Left kidney (tissue), 1 donor: ENCODE measurements at regions not wholly inside any gene's neighbourhood (a gene's known extent, or its start where the extent isn't known, plus 50 kb on each side); places are given as distances from the start of the nearest gene placed in this dataset.

ENCODE experiments used
- DNase-seq: peaks from one replicate; pipeline ENCODE4 v3.0.0-alpha.2; 2013

DNA sequence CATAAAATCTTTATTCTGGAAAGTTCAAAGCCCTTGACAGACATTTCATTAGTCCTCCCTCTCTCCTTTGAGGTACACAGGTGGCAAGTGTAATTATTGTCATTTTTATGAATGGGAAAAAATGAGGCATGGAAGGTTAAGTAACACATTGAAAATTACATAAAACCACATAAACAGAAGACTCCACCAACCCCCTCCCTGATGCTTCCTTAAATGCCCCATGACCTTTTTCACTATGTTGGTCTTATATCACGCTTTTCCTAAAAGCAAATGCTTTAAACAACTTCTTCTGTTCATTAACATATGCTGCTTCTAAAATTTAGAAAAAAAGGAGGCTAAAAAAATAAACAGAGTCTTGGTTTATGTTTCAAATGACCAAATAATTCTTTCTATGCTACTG is 648.4 kb downstream of the PTPRC start:
- DNase-seq, result no peak

DNA sequence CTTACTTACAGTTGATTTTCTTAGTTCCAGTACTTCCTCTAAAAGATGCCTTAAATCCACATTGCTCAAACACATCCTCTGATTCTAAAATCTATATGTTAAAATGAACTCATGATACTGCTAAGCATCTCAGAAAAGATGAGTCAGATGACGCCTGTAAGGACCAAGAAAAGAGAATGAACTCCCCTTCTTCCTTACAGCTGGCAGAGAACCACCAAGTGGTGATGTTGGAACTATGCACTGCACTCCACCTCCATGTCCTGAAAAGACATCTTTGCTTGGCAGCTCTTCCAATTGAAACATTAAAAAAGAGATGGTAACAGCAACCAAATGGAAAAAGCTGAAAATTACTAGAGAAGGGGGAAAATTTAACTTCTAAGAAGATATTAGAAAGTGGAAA is 648.8 kb downstream of the PTPRC start:
- DNase-seq, result no peak

DNA sequence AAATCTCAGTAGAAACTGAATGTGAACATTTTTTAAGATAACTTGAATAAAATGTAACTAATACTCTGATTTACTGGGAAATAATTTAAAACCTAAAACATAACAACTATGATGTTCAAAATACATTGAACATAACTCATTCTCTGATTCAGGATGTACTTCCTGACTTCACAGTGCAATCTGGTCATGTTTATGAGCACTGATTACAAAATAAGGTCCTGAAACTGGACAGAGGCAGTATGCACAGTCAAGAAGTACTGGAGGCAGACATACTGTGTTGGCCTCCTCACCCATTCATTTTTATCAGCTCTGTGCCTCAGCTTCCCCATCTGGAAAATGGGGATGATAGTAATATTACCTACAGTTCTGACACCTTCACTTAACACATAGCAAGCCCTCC is 651.3 kb downstream of the PTPRC start:
- no peak for DNase-seq

DNA sequence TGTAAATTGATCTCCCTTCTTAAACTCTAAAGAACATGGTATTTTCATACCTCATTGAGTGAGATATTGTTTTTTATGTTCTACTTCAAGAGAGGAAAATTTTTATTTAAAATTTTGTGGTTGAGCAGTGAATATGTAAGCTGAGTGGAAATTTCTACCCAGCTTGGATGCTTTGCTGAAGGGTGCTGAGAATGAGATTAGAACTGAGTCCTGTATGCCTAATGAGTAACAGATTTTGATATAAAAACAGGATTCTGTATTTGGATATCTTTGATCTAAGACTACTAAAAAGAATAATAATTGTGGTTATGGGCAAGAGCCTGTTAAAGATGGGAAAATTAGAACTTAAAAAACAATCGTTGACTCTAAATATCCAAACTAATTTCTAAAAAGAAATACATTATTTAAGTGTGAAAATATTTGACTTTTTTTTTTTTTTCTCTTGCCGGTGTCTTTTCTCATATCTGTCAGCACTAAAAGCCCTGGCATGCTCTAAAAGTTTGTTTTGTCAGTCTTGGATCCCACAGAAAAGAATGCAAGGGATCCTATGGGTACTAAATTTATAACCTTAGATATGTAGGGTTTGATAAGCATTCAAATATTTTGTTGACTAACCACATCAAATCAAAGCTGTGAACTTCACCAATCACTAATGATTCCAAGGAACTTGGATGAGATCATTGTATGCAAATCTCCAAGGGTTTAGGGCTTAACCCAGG is 652.3 kb downstream of the PTPRC start:
- DNase-seq, result no peak

DNA sequence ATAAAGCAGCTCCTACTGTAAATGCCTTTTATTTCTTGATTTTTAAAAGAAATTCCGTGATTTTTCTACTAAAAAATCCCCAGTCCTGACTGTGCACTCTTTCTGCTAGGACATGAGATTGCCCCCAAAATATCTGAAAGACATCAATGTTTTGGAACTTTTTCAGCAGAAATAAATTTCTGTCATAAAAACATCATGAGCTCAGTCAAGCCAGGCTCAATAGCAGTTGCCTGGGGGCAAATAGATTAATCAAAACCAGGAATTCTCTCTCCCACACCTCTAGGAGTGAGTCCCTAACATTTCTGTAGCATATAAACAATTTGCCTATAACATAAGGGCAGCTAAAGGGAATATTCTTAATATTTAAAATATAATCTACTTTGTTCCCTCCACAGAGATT is 654.1 kb downstream of the PTPRC start:
- no peak for DNase-seq

DNA sequence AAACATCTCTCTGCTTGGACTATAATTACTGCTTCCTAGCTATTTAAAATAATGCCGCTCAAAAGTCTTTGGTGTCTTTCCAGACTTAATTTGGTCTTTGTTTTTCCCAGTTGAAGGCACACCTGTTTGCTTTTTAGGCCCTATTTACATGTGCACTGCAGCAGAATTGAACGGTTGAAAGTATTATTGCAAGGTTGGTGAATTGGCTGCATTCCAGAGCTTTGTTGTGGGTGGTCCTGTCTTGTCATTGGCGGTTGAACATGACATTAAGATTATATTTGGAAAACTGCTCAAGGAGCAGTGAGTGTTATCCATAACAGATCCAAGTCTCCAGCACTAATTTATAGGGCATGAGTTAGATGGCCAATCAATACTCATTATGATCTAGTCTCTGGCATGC is 656.3 kb downstream of the PTPRC start:
- DNase-seq, result no peak

DNA sequence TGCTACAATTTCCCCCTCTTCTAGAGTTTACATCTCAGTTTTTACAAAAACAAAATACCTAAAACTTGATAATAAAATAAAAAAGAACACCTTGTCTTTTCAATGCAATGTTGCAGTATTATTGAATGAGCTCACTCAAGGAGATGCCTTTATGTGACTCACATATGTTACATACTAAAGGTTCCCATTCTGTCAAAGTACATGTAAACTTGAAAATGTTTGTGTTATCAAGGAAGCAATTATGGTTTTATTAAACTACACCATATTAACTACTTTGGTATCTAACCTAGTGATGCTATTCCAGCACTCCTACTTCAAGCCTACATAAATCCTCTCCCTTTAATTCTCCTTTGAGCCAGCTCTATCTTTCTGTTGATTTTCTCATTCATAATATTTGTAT is 658.3 kb downstream of the PTPRC start:
- DNase-seq, result no peak

DNA sequence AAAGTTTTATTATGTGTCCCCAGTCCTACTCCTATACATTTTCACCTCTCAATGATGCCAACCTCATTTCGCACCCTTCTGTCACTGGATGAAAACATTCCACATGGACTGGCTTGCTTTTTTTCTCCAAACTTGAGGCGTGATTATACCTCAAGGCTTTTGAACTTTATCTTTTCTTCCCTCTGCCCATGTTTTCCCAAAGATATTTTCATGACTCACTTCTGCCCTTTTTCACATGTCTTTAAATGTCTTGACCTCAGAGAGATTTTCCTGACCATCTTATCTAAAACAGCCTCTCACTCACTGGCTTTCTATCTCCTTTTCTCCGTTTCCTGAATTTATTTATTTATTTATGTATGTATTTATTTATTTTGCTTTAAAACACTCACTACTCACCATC is 659.0 kb downstream of the PTPRC start:
- no peak for DNase-seq

DNA sequence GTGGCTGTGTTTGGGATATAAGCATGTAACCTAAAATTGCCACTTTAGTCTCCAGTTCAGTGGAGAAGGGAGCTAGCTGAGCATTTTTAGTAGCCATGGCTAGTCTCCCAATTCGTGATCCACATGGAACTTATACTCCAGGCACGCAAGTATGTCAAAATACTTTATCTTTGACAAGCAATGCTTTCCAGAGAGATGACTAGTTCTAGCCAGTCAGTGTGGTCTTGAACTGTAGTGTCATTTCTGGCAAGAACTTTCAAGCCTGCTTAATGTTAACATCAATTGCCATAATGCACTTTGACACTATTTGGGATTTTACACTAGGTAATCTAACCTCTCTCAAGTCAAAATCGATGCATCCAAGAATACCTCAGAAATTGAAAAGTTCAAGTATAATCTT is 660.0 kb downstream of the PTPRC start:
- no peak for DNase-seq

DNA sequence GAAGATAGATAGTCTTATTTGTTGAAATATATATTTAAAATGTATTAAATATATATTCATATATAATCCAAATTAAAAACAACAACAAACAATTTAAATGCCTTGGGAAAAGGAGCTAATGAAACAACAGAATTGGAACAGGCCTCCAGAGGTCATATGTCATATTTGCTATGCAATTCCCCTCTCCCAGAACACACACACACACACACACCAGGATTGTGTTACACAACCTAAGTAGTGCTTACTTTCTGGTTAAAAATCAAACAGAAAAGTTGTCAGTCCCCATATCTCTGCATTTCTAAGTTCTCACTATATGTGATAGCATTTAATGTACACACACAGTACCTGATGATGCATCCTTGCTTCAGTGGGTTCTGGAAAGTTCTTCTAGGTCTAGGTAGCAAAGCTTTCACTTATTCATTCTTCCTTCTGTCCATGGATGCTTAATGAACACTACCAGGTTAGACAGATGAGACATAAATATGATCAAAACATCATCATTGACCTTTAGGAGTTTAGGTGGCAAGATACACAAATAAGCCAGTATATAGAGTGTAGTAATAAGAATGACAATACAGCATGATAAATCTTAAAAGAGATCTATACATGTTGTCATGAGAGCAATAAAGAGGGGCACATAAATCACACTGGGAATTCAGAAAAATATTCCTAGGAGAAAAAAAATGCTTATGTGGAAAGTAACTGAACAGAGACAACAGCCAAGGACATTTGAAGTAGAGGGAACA is 662.8 kb downstream of the PTPRC start:
- DNase-seq, result no peak

DNA sequence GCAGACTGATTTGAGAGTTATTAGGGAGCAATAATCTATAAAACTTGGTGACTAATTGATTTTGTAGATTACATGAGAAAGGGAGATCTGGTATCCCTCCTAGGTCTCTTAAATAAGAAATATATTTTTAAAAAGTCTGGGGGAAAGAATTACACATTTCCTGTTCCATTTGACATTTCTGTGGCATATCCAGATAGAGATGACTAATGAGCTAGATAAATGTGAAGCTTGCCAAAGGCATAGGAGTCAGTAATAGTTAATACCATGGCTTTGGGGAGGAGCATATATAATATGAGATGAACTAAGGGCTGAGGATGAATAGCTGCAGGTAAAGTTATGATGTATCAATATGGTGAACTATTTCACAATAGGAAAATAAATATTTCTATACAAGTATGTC is 663.7 kb downstream of the PTPRC start:
- DNase-seq, result no peak

DNA sequence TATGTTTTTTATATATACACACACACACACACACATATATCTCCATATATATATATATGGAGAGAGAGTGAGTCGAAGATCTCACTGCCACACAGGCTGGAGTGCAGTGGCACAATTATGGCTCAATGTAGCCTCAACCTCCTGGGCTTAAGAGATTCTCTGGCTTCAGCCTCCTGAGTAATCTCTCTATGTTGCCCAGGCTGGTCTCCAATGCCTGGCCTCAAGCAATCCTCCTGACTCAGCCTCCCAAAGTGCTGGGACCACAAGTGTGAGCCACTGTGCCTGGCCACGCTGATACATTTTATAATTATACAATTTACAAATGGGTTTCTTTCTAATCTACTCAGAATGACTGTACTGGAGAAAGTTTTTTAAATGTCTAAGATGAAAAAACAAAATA is 664.2 kb downstream of the PTPRC start:
- no peak for DNase-seq

DNA sequence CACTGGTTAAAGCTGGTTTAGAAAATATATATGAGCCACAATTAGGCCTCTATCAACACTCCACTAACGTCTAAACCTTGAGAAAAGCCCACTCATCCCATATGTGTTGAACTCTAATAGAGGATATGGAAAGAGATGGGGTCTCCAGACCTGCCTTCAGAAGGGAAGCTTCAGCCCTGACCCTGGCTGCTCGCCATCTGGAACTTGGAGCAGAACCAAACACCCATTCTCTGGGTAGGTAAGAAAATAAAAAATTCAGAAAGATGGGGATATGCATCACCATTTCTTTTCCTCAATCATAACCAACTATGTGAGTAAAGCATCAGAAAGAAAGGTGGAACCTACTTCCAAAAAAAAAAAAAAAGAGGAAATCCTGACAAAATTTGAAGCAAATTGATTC is 666.2 kb downstream of the PTPRC start:
- DNase-seq, result no peak

DNA sequence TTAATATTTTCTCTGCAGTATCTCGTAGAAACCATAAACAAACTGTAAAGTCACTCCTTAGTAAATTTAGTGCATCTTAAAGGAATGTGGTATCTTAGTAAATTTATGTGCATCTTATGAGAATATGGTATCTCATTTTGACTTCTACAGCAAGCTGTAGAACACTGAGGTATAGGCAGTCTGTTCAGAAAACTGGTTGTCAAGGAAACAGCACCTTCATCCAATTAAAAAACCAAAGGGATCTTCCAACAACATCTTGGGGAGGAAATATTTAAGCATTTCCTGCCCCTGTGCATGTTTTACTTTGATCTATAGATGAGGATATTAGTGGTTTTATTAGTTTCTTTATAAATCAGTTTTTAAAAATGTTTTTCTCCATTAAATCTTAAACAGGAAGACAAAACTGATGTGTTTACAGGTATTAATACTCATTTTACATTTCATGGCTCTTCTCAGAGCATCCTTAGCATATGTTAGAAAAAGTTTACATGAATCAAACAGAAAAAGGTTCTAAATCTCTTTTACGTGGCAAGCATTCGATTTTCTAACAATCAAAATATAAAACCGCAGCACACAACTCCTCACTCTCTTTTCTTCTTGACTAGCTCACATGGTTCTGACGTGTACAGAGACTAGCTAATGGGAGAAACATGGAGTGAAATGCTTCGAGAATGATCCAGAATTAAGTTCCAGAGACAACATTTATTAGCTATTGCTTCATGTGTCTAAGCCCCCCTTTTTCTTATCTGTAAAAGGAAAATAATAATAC is 668.8 kb downstream of the PTPRC start:
- DNase-seq, result no peak

DNA sequence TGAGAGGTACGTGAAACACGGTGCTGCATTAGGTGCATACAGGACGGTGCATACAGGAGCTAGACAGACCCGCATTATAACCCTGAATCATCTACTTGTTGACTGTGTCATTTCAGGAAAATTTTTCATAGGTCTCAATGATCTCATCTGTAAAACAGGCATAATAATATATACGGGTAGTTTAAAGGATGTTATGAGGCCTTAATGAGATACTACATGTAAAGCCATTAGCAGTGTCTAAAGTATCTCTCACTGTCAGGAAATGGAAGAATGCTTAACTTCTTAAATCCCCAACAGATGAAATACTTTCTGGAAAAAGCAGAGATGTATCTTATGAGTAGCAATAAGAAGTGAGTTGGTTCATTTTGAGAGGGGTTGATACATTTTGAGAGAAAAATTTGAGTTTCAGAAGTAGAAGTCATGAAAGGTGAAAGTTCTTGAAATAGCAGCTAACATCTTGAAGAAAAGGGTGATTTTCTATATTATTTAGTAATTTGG is 669.6 kb downstream of the PTPRC start:
- no peak for DNase-seq

DNA sequence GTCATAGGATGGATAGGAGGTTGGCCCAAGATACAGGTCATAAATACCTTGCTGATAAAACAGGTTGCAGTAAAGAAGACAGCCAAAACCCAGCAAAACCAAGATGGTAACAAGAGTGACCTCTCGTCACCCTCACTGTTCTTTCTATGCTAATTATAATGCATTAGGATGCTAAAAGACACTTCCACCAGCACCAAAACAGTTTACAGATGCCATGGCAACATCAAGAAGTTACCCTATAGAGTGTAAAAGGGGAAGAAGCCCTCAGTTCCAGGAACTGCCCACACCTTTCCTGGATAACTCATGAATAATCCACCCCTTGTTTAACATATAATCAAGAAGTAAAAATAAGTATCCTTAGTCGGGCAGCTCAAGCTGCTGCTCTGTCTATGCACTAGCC is 671.9 kb downstream of the PTPRC start:
- no peak for DNase-seq

DNA sequence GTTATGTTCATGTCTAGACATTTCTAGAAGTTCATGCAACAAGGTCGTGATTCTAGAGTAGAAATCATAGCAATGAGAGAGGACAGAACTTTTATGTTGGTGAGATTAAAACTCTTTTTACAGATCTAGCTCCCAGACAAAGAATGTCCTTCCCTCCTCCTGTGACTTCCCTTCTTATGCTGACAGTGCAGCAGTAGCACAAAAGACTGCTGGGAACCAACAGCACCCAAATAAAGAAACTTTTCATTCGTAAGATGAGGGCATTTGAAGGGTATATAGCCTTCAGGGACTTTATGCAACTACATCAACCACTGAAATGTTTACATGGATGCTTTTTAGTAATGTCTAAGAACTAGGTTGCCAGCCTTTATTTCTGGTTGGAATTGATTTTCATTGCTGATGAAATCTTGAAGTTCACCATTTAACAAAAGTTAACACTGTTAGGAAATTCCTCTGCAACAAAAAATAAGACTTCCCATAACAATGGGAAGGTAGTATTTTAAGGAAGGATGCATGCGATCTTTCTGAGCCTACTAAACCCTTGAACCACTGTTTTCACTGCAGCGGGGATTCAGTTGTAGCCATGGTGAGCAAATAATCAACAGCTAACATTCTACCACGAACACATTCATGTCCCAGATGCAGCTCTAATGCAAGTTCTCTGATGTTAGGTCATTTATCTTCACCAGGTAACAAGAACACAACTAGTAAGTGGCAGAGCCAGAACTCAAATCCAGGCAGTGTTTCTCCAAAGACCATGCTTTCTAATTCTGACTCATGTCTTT is 672.8 kb downstream of the PTPRC start:
- DNase-seq, result no peak

DNA sequence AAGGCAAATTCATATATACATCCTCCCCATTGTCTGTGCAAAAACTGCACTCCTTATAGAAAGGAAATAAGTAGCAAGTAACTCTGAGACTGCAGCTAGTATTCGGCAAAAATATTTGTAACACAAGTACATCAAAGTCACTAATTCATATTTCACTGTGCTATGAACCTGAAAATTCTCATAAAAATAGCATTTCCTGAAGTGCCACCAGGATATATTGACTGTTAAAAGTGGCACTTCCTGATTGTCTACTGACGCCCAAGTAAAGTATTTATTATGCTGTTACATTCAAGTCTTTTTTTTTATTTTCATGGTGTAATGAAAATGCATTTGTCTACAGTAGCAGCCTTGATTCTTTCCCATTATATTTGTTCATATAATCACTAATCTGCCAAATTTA is 673.8 kb downstream of the PTPRC start:
- no peak for DNase-seq

DNA sequence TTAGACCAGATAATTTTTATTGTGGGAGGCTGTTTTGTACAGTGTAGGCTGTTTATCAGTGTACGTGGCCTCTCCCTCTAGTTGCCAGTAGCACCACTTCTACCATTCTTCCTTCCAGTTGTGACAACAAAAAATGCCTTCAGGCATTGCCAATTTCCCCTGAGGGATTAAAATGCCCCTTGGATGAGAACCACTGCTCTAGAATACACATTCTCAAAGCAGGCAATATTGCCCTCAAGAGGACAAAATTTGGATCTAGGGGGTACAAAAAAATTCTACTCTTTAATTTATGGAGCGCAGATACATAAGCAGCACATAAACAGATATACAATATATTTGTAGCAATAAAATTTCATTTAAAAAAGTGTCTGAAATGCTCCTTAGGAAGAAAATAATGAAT is 674.6 kb downstream of the PTPRC start:
- no peak for DNase-seq

DNA sequence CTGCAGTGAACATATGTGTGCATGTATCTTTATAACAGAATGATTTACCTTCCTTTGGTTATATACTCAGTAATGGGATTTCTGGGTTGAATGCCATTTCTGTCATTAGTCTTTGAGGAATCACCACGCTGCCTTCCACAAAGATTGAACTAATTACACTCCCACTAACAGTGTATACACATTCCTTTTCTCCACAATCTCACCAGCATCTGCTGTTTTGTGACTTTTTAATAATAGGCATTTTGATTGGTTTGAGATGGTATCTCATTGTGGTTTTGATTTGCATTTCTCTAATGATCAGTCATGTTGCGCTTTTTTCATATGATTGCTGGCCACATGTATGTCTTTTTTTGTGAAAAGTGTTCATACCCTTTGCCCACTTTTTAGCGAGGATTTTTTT is 680.5 kb downstream of the PTPRC start:
- no peak for DNase-seq

DNA sequence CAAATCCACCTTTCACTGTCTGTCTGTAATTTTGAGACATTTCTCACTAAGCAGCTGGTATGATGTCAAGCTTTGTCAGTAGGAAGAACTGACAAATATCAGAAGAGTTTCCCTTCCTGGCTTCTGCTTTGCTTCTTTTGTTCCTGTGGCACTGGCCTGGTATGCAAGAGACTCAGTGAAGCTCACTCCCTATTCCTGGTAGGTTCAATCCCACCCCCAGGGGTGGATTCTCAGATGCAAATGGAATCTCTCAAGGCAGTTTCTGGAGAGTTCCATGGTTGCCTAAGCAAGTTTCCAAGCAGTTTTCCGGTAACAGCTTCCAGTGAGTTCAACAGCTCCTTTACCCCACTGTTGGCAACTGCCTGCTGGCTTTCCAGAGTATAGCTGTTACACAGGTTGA is 683.4 kb downstream of the PTPRC start:
- DNase-seq, result no peak

DNA sequence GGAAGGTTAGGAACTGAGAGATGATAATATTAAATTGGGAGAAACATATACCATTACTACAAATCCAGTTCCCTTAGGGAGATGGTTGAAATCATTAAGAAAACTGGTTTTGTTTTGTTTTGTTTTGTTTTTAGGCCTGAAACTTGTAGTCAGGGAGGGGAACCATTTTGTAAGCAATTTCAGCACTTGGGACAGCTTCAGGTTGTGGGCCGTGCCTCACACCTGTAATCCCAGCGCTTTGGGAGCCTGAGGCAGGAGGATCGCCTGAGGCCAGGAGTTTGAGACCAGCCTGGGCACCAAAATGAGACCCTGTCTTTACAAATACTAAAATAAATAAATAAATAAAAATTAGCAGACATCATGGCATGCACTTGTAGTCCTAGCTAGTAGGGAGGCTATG is 694.3 kb upstream of the NR5A2 start:
- no peak for DNase-seq
